Loucy (cell line): ENCODE measurements at regions not wholly inside any gene's neighbourhood (a gene's known extent, or its start where the extent isn't known, plus 50 kb on each side); places are given as distances from the start of the nearest gene placed in this dataset.

Experiments
- CTCF ChIP-seq: fragments of 200-600 bp; sonication (generic); conservative IDR thresholded peaks from 2 replicates; pipeline ENCODE4 v1.5.1; 2014; ENCODE audit warnings: mild to moderate bottlenecking, antibody characterized with exemption, low read length
- EZH2phosphoT487 ChIP-seq: fragments of 200-600 bp; IDR thresholded peaks from 2 replicates; pipeline ENCODE4 v1.6.1; 2018; ENCODE audit warnings: antibody characterized with exemption, mild to moderate bottlenecking, moderate library complexity, borderline replicate concordance

- no peak for TF ChIP-seq CTCF
- no peak for TF ChIP-seq EZH2phosphoT487
These were observed 509.1 kb upstream of the PCDH15 start for GRCh38 chr10:55310143-55310542.
